Right kidney (tissue), 1 donor: ENCODE measurements at regions not wholly inside any gene's neighbourhood (a gene's known extent, or its start where the extent isn't known, plus 50 kb on each side); places are given as distances from the start of the nearest gene placed in this dataset.

ENCODE experiments used
- DNase-seq: peaks from one replicate; pipeline ENCODE4 v3.0.0-alpha.2; 2016

GRCh38 chr12:86376052-86376451 lies 119.9 kb upstream of the MGAT4C start:
- no peak for DNase-seq

GRCh38 chr12:86373813-86374212 lies 117.6 kb upstream of the MGAT4C start:
- no peak for DNase-seq

- DNase-seq, result no peak
These were observed 110.9 kb upstream of the MGAT4C start for GRCh38 chr12:86367137-86367536.

GRCh38 chr12:86349196-86349595 lies 93.0 kb upstream of the MGAT4C start:
- DNase-seq, result no peak

- DNase-seq, result no peak
These were observed 77.8 kb upstream of the MGAT4C start for GRCh38 chr12:86333955-86334522.

- DNase-seq, result no peak
These were observed 75.3 kb upstream of the MGAT4C start for GRCh38 chr12:86331457-86331856.

GRCh38 chr12:86331012-86331411 lies 74.8 kb upstream of the MGAT4C start:
- DNase-seq, result no peak

- no peak for DNase-seq
These were observed 56.0 kb upstream of the MGAT4C start for GRCh38 chr12:86312232-86312631.
